Hypothalamus (tissue), 51 donors: ENCODE measurements at regions not wholly inside any gene's neighbourhood (a gene's known extent, or its start where the extent isn't known, plus 50 kb on each side); places are given as distances from the start of the nearest gene placed in this dataset.

Experiments used
- DNase-seq, 51 donors: peaks; one replicate each; lab custom pipeline; 2025; lab: John Stamatoyannopoulos, UW

- no peak for DNase-seq
Observed at GRCh38 chr11:128407962-128408361, 179.4 kb downstream of the ETS1 start.

- DNase-seq, result no peak
Observed at GRCh38 chr11:128405714-128406662, 181.4 kb downstream of the ETS1 start.

GRCh38 chr11:128405112-128405511 lies 182.2 kb downstream of the ETS1 start:
- no peak for DNase-seq

- DNase-seq, result no peak
Observed at GRCh38 chr11:128404437-128404836, 182.9 kb downstream of the ETS1 start.

- DNase-seq, result no peak
Observed at GRCh38 chr11:128400382-128401203, 186.8 kb downstream of the ETS1 start.

GRCh38 chr11:128399251-128400121 lies 187.9 kb downstream of the ETS1 start:
- DNase-seq, result no peak

GRCh38 chr11:128398517-128399250 lies 188.7 kb downstream of the ETS1 start:
- DNase-seq, result no peak

- no peak for DNase-seq
Observed at GRCh38 chr11:128397362-128397761, 190.0 kb downstream of the ETS1 start.

- DNase-seq, result no peak
Observed at GRCh38 chr11:128394431-128395089, 192.8 kb downstream of the ETS1 start.

- no peak for DNase-seq
Observed at GRCh38 chr11:128392259-128392658, 195.1 kb downstream of the ETS1 start.

GRCh38 chr11:128391811-128392210 lies 195.5 kb downstream of the ETS1 start:
- no peak for DNase-seq

GRCh38 chr11:128390246-128390645 lies 197.1 kb downstream of the ETS1 start:
- DNase-seq, result no peak

- no peak for DNase-seq
Observed at GRCh38 chr11:128389461-128389976, 197.8 kb downstream of the ETS1 start.

GRCh38 chr11:128388206-128388815 lies 199.0 kb downstream of the ETS1 start:
- DNase-seq, result no peak

GRCh38 chr11:128379587-128380580 lies 207.5 kb downstream of the ETS1 start:
- no peak for DNase-seq

- DNase-seq, result no peak
Observed at GRCh38 chr11:128375961-128376360, 211.4 kb downstream of the ETS1 start.

- DNase-seq, result no peak
Observed at GRCh38 chr11:128374026-128374425, 213.3 kb downstream of the ETS1 start.
